ENCODE measurements at regions not wholly inside any gene's neighbourhood (a gene's known extent, or its start where the extent isn't known, plus 50 kb on each side); places are given as distances from the start of the nearest gene placed in this dataset.
A peak's percentile ranks its signal among the peaks of the same experiment; 100 is the strongest.

- no peak for FAIRE-seq
- H2AFZ ChIP-seq (ENCODE audit: low read depth, low read length): peak overlapping the region; percentile 3
- H3K4me1 ChIP-seq (ENCODE audit: insufficient read depth, low read length): peaks cover 10% of the 10 kb centered on the region
- H3K4me3 ChIP-seq (ENCODE audit: insufficient read depth, low read depth, low read length): no peak overlapping the region
- H3K36me3 ChIP-seq (ENCODE audit: insufficient read depth, low read length): no peaks in the 10 kb centered on the region
- no peaks in the 10 kb centered on the region for H3K27me3 Mint-ChIP-seq (ENCODE audit: low read depth, unreplicated experiment)
- no peak overlapping the region for H3K4me2 ChIP-seq (ENCODE audit: low read length)
- H3K27ac Mint-ChIP-seq (ENCODE audit: unreplicated experiment): no peak overlapping the region
- TF ChIP-seq CTCF (IDR thresholded peaks at IDR 0.05; ENCODE audit: insufficient read depth, low read depth, low read length) (no peak), EZH2 (IDR thresholded peaks at IDR 0.05; ENCODE audit: insufficient read depth, low read length) (no peak)
- no peaks in the 10 kb centered on the region for H4K20me1 ChIP-seq (ENCODE audit: insufficient read depth, low read length)
- no peak overlapping the region for H3K4me3 Mint-ChIP-seq (ENCODE audit: unreplicated experiment)
- H3K27ac ChIP-seq (ENCODE audit: low read depth, low read length): no peak overlapping the region
- no peaks in the 10 kb centered on the region for H3K79me2 ChIP-seq (ENCODE audit: insufficient read depth, low read length)
- peaks cover 6% of the 10 kb centered on the region for H3K9me3 Mint-ChIP-seq (ENCODE audit: unreplicated experiment)
- H3K9ac ChIP-seq (ENCODE audit: low read length): no peak overlapping the region
- H3K9me3 ChIP-seq (ENCODE audit: insufficient read depth, low read depth, low read length): no peaks in the 10 kb centered on the region
- DNase-seq (ENCODE audit: low read depth): no peak
- H3K4me1 Mint-ChIP-seq (ENCODE audit: low read depth, unreplicated experiment): peaks cover 5% of the 10 kb centered on the region
- no peaks in the 10 kb centered on the region for H3K36me3 Mint-ChIP-seq (ENCODE audit: low read depth, unreplicated experiment)
- H3K27me3 ChIP-seq (ENCODE audit: insufficient read depth, low read length): no peaks in the 10 kb centered on the region
Measured at GRCh38 chr12:86723326-86723725, 467.1 kb upstream of the MGAT4C start.

GRCh38 chr12:86721713-86722397, 465.7 kb upstream of the MGAT4C start:
- Histone ChIP-seq H2AFZ (ENCODE audit: low read depth, low read length) (peak overlapping the region; percentile 23), H3K27ac (ENCODE audit: low read depth, low read length) (no peak overlapping the region), H3K4me2 (ENCODE audit: low read length) (no peak overlapping the region), H3K4me3 (ENCODE audit: insufficient read depth, low read depth, low read length) (no peak overlapping the region), H3K4me1 (ENCODE audit: insufficient read depth, low read length) (peaks cover 10% of the 10 kb centered on the region), H3K79me2 (ENCODE audit: insufficient read depth, low read length) (no peaks in the 10 kb centered on the region), H3K27me3 (ENCODE audit: insufficient read depth, low read length) (no peaks in the 10 kb centered on the region), H3K36me3 (ENCODE audit: insufficient read depth, low read length) (no peaks in the 10 kb centered on the region), H4K20me1 (ENCODE audit: insufficient read depth, low read length) (no peaks in the 10 kb centered on the region), H3K9me3 (ENCODE audit: insufficient read depth, low read depth, low read length) (no peaks in the 10 kb centered on the region), H3K9ac (ENCODE audit: low read length) (no peak overlapping the region)
- TF ChIP-seq EZH2 (IDR thresholded peaks at IDR 0.05; ENCODE audit: insufficient read depth, low read length) (no peak), CTCF (IDR thresholded peaks at IDR 0.05; ENCODE audit: insufficient read depth, low read depth, low read length) (no peak)
- Mint-ChIP-seq H3K27me3 (ENCODE audit: low read depth, unreplicated experiment) (no peaks in the 10 kb centered on the region), H3K27ac (ENCODE audit: unreplicated experiment) (no peak overlapping the region), H3K9me3 (ENCODE audit: unreplicated experiment) (peaks cover 6% of the 10 kb centered on the region), H3K36me3 (ENCODE audit: low read depth, unreplicated experiment) (no peaks in the 10 kb centered on the region), H3K4me3 (ENCODE audit: unreplicated experiment) (no peak overlapping the region), H3K4me1 (ENCODE audit: low read depth, unreplicated experiment) (peaks cover 5% of the 10 kb centered on the region)
- DNase-seq (ENCODE audit: low read depth) (no peak), FAIRE-seq (no peak)

GRCh38 chr12:86719381-86719780, 463.2 kb upstream of the MGAT4C start:
- no peak for FAIRE-seq
- DNase-seq (ENCODE audit: low read depth): peak; percentile 55

More at GRCh38 chr12:86719381-86719780, 463.2 kb upstream of the MGAT4C start:
- no peak overlapping the region for H3K27ac ChIP-seq (ENCODE audit: low read depth, low read length)
- peaks cover 9% of the 10 kb centered on the region for H3K4me1 Mint-ChIP-seq (ENCODE audit: low read depth, unreplicated experiment)
- no peak overlapping the region for H3K27ac Mint-ChIP-seq (ENCODE audit: unreplicated experiment)
- TF ChIP-seq CTCF (IDR thresholded peaks at IDR 0.05; ENCODE audit: insufficient read depth, low read depth, low read length): no peak
- no peak for TF ChIP-seq EZH2 (IDR thresholded peaks at IDR 0.05; ENCODE audit: insufficient read depth, low read length)
- peaks cover 1% of the 10 kb centered on the region for H3K4me1 ChIP-seq (ENCODE audit: insufficient read depth, low read length)
- no peaks in the 10 kb centered on the region for H3K36me3 ChIP-seq (ENCODE audit: insufficient read depth, low read length)
- H3K4me3 Mint-ChIP-seq (ENCODE audit: unreplicated experiment): no peak overlapping the region
- no peaks in the 10 kb centered on the region for H3K36me3 Mint-ChIP-seq (ENCODE audit: low read depth, unreplicated experiment)
- H4K20me1 ChIP-seq (ENCODE audit: insufficient read depth, low read length): no peaks in the 10 kb centered on the region
- no peak overlapping the region for H3K9ac ChIP-seq (ENCODE audit: low read length)
- peaks cover 8% of the 10 kb centered on the region for H3K9me3 Mint-ChIP-seq (ENCODE audit: unreplicated experiment)
- no peaks in the 10 kb centered on the region for H3K9me3 ChIP-seq (ENCODE audit: insufficient read depth, low read depth, low read length)
- H3K4me3 ChIP-seq (ENCODE audit: insufficient read depth, low read depth, low read length): no peak overlapping the region
- H3K4me2 ChIP-seq (ENCODE audit: low read length): no peak overlapping the region
- no peak overlapping the region for H2AFZ ChIP-seq (ENCODE audit: low read depth, low read length)
- no peaks in the 10 kb centered on the region for H3K27me3 Mint-ChIP-seq (ENCODE audit: low read depth, unreplicated experiment)
- no peaks in the 10 kb centered on the region for H3K79me2 ChIP-seq (ENCODE audit: insufficient read depth, low read length)
- H3K27me3 ChIP-seq (ENCODE audit: insufficient read depth, low read length): no peaks in the 10 kb centered on the region

Measured in astrocyte (in vitro differentiated cells and primary cell).